Gastrocnemius medialis (tissue), 4 donors: ENCODE measurements at regions not wholly inside any gene's neighbourhood (a gene's known extent, or its start where the extent isn't known, plus 50 kb on each side); places are given as distances from the start of the nearest gene placed in this dataset.

Experiments used
- ATAC-seq, 2 donors: fragments of 150-250 bp; one replicate each; pipeline ENCODE4 v1.9.1; 2016
- DNase-seq, 2 donors: peaks; one replicate each; pipeline ENCODE4 v3.0.0-alpha.2; 2019
- H3K27ac ChIP-seq, 4 donors: fragments of 200-600 bp; sonication (generic); 1 replicate in 1 of 4; 2 replicates in 3 of 4; pipeline ENCODE4 v1.5.1; 2016 to 2018; ENCODE audit warnings: mild to moderate bottlenecking in 2 of 4, moderate library complexity in 1 of 4
- H3K27me3 ChIP-seq, 3 donors: fragments of 200-600 bp; sonication (generic) in 2 of 3; 1 replicate in 1 of 3; 2 replicates in 2 of 3; pipeline versions ENCODE4 v1.5.1 to v1.6.0; 2016 to 2019; ENCODE audit warnings: mild to moderate bottlenecking in 1 of 3, moderate library complexity in 1 of 3
- H3K36me3 ChIP-seq, 2 donors: fragments of 200-600 bp; sonication (generic) in 1 of 2; one replicate each; pipeline ENCODE4 v1.5.1; 2017 to 2018
- H3K4me1 ChIP-seq, 2 donors: fragments of 200-600 bp; sonication (generic) in 1 of 2; one replicate each; pipeline ENCODE4 v1.5.1; 2016 to 2017; ENCODE audit warnings: mild to moderate bottlenecking in 2 of 2
- H3K4me3 ChIP-seq, 4 donors: fragments of 200-600 bp; sonication (generic) in 3 of 4; 1 replicate in 1 of 4; 2 replicates in 3 of 4; pipeline ENCODE4 v1.5.1; 2016 to 2019; ENCODE audit warnings: mild to moderate bottlenecking in 2 of 4
- H3K9me3 ChIP-seq, 3 donors: fragments of 200-600 bp; sonication (generic) in 2 of 3; 1 replicate in 1 of 3; 2 replicates in 2 of 3; pipeline ENCODE4 v1.5.1; 2016 to 2019
- POLR2A ChIP-seq, 2 donors: fragments of 450-650 bp; IDR thresholded peaks; one replicate each; pipeline ENCODE4 v1.6.1; 2017; ENCODE audit warnings: antibody characterized with exemption in 2 of 2, mild to moderate bottlenecking in 2 of 2, moderate library complexity in 2 of 2
- in situ Hi-C, 4 donors: fragments of 200-750 bp; cut with MboI; loops; one replicate each; pipeline versions ENCODE4 v1.15.0 to v1.8.0; 2017; ENCODE audit warnings: low sequenced_read_pairs in 4 of 4
- intact Hi-C: fragments of 100-400 bp; cut with DNase I; formaldehyde crosslinking; loops from one replicate; pipeline ENCODE4 v1.15.1; 2023; ENCODE audit warnings: low total_unique reads
- TF ChIP-seq, protein P1 (sequence below), 5 experiments: fragments of 450-650 bp in 3 of 5; fragments of 200-600 bp in 2 of 5; sonication (generic) in 2 of 5; IDR thresholded peaks in 4 of 5; conservative IDR thresholded peaks in 1 of 5; 1 replicate in 4 of 5; 2 replicates in 1 of 5; pipeline ENCODE4 v1.5.1; 2016 to 2019; ENCODE audit warnings: antibody characterized with exemption in 5 of 5, mild to moderate bottlenecking in 3 of 5, moderate library complexity in 3 of 5

DNA sequence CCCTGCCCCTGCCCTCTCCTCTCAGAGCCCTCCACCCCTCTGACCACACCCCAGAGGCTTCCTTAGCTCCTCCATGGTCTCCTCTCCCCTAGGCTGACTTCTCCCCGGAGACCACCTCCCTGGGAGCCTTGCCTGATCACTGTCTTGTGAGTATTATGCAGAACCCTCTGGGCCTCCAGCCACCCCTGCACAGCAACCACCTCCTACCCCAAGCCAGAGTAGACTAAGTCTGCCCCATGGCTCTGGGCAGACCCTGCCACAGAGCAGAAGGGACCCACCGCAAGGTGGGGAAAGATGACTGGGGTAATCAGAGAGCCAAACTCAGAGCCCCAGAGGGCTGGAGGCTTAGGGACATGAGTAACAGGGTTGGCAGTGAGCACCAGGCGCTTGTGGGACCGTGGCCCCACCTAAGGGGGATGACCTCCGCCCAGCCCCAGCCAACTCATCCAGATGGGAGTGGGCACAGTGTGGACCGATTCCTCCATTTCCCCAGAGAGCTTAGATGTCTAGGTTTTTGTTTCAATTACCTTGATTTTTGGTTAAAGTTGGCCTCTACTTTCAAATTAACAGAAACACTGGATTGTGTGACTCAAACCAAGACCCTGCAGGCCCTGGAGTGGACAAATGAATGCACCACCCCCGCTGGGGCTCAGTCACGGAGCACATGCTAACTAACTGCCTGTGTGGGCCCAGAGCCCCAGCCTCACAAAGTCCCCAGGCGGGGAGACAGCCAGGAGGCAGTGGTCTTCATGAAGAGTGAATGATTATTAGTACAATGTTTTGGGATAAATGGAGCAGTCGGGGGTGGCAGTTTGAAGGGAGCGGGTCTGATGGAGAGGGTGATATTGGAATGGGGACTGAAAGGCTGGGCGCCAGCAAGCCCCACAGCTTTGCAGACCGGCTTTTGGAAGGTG lies 119.4 kb upstream of the PRR20G start:
- no peak for DNase-seq
- intact Hi-C loops = no loop called here
- no peak for ATAC-seq
- H3K4me3 ChIP-seq = no peak overlapping the region
- in situ Hi-C loops = no loop called here
- H3K4me1 ChIP-seq = no peaks in the 10 kb centered on the region
- H3K36me3 ChIP-seq = no peaks in the 10 kb centered on the region
- no peaks in the 10 kb centered on the region for H3K9me3 ChIP-seq
- no peaks in the 10 kb centered on the region for H3K27me3 ChIP-seq
- TF ChIP-seq, protein P1, sequence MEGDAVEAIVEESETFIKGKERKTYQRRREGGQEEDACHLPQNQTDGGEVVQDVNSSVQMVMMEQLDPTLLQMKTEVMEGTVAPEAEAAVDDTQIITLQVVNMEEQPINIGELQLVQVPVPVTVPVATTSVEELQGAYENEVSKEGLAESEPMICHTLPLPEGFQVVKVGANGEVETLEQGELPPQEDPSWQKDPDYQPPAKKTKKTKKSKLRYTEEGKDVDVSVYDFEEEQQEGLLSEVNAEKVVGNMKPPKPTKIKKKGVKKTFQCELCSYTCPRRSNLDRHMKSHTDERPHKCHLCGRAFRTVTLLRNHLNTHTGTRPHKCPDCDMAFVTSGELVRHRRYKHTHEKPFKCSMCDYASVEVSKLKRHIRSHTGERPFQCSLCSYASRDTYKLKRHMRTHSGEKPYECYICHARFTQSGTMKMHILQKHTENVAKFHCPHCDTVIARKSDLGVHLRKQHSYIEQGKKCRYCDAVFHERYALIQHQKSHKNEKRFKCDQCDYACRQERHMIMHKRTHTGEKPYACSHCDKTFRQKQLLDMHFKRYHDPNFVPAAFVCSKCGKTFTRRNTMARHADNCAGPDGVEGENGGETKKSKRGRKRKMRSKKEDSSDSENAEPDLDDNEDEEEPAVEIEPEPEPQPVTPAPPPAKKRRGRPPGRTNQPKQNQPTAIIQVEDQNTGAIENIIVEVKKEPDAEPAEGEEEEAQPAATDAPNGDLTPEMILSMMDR (IDR thresholded peaks at IDR 0.05 in 4 of 5, conservative IDR thresholded peaks at IDR 0.05 in 1 of 5) = no peak
- TF ChIP-seq POLR2A (IDR thresholded peaks at IDR 0.05) = no peak
- no peak overlapping the region for H3K27ac ChIP-seq

DNA sequence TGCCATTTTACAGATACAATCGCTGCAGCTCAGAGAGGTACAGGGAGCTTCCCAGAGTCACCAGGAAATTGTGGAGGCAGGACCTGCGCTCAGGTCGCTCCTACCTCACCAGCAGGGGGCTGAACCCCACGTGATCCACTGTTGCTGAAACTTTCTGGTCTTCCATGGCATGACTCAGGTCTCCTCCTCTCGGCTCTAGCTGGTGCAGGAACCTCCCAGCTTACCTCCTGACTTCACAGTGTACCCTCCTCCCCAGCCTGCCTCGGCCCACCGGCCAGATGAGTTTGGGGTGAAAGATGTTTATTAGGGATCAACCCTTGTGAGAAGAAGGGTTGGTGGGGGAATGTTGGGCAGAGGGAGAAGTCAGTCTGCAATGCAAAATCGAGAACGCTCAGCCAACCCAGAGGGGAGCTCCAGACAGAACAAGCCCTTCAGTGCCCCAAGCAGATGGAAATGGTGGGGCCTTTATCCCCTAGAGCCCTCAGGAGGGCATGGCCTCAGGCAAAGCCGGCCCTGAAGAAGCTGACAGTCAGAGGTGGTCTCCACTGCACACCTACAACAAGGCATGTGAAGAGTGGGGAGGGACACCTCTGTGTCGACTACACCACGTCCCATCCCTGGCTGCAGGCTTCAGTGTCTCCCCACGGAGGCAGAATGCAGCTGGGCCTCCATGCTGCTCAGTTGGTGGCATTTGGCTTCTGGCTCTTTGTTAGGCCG lies 118.6 kb upstream of the PRR20G start:
- Histone ChIP-seq H3K4me3 (no peak overlapping the region), H3K27ac (no peak overlapping the region), H3K36me3 (no peaks in the 10 kb centered on the region), H3K9me3 (no peaks in the 10 kb centered on the region), H3K27me3 (no peaks in the 10 kb centered on the region), H3K4me1 (no peaks in the 10 kb centered on the region)
- DNase-seq = no peak
- in situ Hi-C loops (no loop called here), intact Hi-C loops (no loop called here)
- TF ChIP-seq, protein P1 (IDR thresholded peaks at IDR 0.05 in 4 of 5, conservative IDR thresholded peaks at IDR 0.05 in 1 of 5) = no peak
- TF ChIP-seq POLR2A (IDR thresholded peaks at IDR 0.05) = no peak
- no peak for ATAC-seq

DNA sequence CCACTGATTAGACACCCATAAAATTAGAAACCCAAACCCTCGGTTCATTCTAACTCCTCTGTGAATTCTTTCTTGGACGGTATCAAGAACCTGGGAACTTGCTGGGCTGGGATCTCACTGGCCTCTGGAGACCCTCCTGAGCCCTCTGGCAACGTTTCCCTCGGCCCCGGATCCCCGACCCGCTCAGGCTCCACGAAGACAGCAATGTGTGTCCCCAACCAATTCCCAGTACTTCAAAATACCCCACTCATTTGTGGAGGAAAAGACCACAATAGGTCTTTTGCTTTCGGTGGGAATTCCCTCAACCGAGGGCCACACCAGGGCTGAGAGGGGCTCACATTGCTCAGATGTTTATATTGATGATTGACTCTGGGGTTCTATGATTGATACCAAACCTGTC lies 117.9 kb upstream of the PRR20G start:
- Histone ChIP-seq H3K27me3 (no peaks in the 10 kb centered on the region), H3K4me1 (no peaks in the 10 kb centered on the region), H3K4me3 (no peak overlapping the region), H3K9me3 (no peaks in the 10 kb centered on the region), H3K36me3 (no peaks in the 10 kb centered on the region), H3K27ac (no peak overlapping the region)
- DNase-seq (no peak), ATAC-seq (no peak)
- TF ChIP-seq POLR2A (IDR thresholded peaks at IDR 0.05) = no peak
- TF ChIP-seq, protein P1 (IDR thresholded peaks at IDR 0.05 in 4 of 5, conservative IDR thresholded peaks at IDR 0.05 in 1 of 5) = no peak
- in situ Hi-C loops (no loop called here), intact Hi-C loops (no loop called here)

- TF ChIP-seq POLR2A (IDR thresholded peaks at IDR 0.05) = no peak
- TF ChIP-seq, protein P1 (IDR thresholded peaks at IDR 0.05 in 4 of 5, conservative IDR thresholded peaks at IDR 0.05 in 1 of 5) = no peak
- DNase-seq = no peak
- in situ Hi-C loops = no loop called here
- intact Hi-C loops = no loop called here
- H3K36me3 ChIP-seq = no peaks in the 10 kb centered on the region
- no peaks in the 10 kb centered on the region for H3K4me1 ChIP-seq
- no peaks in the 10 kb centered on the region for H3K9me3 ChIP-seq
- H3K4me3 ChIP-seq = no peak overlapping the region
- no peak overlapping the region for H3K27ac ChIP-seq
- no peak for ATAC-seq
- H3K27me3 ChIP-seq = no peaks in the 10 kb centered on the region
These were observed 117.3 kb upstream of the PRR20G start for GRCh38 chr3:127405010-127405598.
